ENCODE measurements at regions not wholly inside any gene's neighbourhood (a gene's known extent, or its start where the extent isn't known, plus 50 kb on each side); places are given as distances from the start of the nearest gene placed in this dataset.

DNA sequence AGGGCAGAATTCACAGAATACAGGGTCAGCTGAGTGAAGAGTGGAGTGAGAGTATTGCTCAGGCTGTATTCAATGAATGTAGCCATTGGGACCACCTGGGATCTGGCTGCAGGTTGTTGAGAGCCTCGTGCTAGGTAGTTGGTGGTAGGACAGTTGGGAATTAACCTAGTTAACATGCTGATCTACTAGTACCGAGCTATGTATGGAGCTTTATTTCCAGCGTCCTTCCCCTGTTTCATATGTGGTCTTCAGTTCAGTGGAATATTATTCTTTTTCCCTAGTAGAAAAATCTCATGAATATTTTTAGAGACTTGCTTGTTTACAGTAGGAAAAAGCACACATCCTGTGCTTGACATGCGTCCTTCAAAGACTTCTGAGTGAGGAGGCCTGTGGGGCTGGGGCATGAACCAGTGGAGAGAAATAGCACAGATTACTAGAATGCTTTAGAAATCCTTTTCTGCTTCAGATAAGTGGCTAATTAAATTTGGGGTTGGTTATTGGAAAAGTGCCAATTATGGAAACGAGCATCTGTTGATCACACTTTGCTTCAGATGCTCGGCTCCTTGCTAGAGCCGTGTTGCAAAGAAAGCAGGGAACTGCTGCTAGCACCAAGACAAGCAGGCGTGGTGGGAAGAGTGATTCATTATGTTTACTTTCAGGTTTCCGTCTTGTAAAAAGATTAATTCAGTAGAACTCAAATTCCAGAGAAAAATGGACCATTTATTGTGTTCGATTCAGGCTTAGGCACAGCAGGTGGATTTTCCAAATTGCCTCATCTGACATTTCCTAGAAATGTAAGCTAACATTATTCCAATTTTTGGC, 53.6 kb downstream of the ARF6 start:
- ATAC-seq, result peak in 3 of 4 donors; percentile 60 to 84 (median 72)
- no peak for TF ChIP-seq POLR2A (IDR thresholded peaks at IDR 0.05)
- TF ChIP-seq, protein P1, sequence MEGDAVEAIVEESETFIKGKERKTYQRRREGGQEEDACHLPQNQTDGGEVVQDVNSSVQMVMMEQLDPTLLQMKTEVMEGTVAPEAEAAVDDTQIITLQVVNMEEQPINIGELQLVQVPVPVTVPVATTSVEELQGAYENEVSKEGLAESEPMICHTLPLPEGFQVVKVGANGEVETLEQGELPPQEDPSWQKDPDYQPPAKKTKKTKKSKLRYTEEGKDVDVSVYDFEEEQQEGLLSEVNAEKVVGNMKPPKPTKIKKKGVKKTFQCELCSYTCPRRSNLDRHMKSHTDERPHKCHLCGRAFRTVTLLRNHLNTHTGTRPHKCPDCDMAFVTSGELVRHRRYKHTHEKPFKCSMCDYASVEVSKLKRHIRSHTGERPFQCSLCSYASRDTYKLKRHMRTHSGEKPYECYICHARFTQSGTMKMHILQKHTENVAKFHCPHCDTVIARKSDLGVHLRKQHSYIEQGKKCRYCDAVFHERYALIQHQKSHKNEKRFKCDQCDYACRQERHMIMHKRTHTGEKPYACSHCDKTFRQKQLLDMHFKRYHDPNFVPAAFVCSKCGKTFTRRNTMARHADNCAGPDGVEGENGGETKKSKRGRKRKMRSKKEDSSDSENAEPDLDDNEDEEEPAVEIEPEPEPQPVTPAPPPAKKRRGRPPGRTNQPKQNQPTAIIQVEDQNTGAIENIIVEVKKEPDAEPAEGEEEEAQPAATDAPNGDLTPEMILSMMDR (IDR thresholded peaks at IDR 0.05), result no peak
- intact Hi-C loops (cut with DNase I), result loop anchor here in 1 of 10 donors (5.0 kb wide), 1 partner anchor 49 kb away; no protein-coding TSS in a partner anchor

DNA sequence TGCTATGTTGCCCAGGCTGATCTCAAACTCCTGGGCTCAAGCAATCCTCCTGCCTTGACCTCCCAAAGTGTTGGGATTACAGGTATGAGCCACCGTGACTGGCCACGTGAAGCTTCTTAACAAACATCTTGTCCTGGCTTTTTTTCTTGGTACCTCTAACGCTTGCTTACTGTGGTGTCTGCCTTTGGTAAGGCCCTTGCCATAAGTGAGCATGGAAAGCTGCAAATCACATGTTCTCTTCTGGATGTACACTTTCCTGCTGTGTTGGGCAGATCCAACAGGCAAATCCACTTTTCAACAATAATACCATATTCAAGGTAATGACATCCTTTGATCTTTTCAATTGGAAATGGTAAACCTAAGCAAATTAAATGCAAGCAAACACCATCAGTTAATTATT, 54.6 kb downstream of the ARF6 start:
- Histone ChIP-seq H3K27me3 (no peaks in the 10 kb centered on the region), H3K27ac (peak overlapping the region in 3 of 12 donors; percentile 20 to 47 (median 20)), H3K9me3 (no peaks in the 10 kb centered on the region), H3K4me1 (peaks cover 0 to 29% (median 13%) of the 10 kb centered on the region in 12 donors), H3K4me3 (no peak overlapping the region), H3K36me3 (no peaks in the 10 kb centered on the region)
- 95 to 97% (median 96%) methylated on average over 3 of the region's 3 CpGs for WGBS, 4 donors
- intact Hi-C loops (cut with DNase I), result loop anchor here in 1 of 10 donors (5.0 kb wide), 1 partner anchor 50 kb away; no protein-coding TSS in a partner anchor
- no peak for TF ChIP-seq POLR2A (IDR thresholded peaks at IDR 0.05)
- TF ChIP-seq, protein P1 (IDR thresholded peaks at IDR 0.05), result no peak
- ATAC-seq (no peak), DNase-seq (no peak)

More for the DNA sequence above, 53.6 kb downstream of the ARF6 start:
- 39 to 52% (median 43%) methylated on average over 10 of the region's 10 CpGs for WGBS, 4 donors
- Histone ChIP-seq H3K27me3 (no peaks in the 10 kb centered on the region), H3K4me1 (peaks cover 0 to 38% (median 13%) of the 10 kb centered on the region in 12 donors), H3K36me3 (no peaks in the 10 kb centered on the region), H3K9me3 (no peaks in the 10 kb centered on the region), H3K27ac (peak overlapping the region in 8 of 12 donors; percentile 33 to 73 (median 47)), H3K4me3 (no peak overlapping the region)
- DNase-seq, result peak in 2 of 5 donors; percentile 25 to 28

DNA sequence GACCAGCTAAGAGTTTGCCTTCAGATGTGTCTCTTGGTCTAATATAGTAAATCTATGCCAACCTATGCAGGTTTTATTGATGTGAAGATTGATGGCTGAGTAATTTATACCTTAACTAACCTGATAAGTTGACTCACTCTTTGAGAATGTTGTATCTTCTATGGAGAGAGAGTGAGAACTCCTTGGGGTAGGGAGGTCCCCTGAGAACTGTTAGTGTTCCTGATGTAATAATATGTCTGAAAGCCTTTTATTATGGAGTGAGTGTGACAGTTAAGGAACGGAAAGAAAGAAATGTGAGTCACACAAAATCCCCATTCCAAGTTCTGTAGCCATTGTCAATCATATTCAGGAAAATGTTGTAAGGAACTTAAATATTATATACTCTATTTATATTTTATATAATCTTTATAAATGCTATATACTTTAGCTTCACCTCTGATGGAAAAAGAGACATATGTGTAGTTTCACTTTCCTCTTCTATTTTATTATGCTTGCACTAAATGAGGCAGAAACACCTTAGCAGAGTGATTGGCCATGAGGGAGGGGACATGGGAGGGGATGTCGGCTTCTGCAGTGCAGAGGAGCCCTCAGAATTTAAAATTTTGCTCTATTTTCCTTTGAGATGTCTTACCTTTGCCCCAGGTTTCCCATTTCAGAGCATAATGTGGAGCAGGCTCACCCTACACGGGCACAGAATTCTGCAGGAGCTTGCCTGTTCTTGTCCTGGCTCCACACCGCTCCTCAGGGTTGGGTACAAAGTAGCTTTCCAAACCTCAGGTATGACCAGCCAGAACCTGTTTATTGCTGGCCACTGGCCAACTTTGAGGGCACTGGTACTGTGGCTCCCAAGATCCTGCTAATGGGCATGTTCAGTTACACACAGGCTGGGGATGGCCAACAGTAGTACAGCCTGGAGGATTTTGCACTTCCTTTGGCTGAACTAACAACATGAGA, 57.7 kb downstream of the ARF6 start:
- Histone ChIP-seq H3K27me3 (no peaks in the 10 kb centered on the region), H3K27ac (no peak overlapping the region), H3K4me1 (peaks cover 0 to 29% (median 13%) of the 10 kb centered on the region in 12 donors), H3K4me3 (no peak overlapping the region), H3K36me3 (no peaks in the 10 kb centered on the region), H3K9me3 (no peaks in the 10 kb centered on the region)
- TF ChIP-seq, protein P1 (IDR thresholded peaks at IDR 0.05), result no peak
- no peak for TF ChIP-seq POLR2A (IDR thresholded peaks at IDR 0.05)
- DNase-seq (no peak), ATAC-seq (peak in 1 of 4 donors; percentile 26)
- WGBS, 4 donors, result 91 to 96% (median 96%) methylated on average over 4 of the region's 4 CpGs
- intact Hi-C loops (cut with DNase I), result no loop called here

Measured in heart left ventricle (tissue), 16 donors.